Daoy (cell line): ENCODE measurements at regions not wholly inside any gene's neighbourhood (a gene's known extent, or its start where the extent isn't known, plus 50 kb on each side); places are given as distances from the start of the nearest gene placed in this dataset.

ENCODE experiments used
- DNase-seq: peaks from one replicate; pipeline ENCODE4 v3.0.0-alpha.2; 2015; ENCODE audit warnings: low read depth

DNA sequence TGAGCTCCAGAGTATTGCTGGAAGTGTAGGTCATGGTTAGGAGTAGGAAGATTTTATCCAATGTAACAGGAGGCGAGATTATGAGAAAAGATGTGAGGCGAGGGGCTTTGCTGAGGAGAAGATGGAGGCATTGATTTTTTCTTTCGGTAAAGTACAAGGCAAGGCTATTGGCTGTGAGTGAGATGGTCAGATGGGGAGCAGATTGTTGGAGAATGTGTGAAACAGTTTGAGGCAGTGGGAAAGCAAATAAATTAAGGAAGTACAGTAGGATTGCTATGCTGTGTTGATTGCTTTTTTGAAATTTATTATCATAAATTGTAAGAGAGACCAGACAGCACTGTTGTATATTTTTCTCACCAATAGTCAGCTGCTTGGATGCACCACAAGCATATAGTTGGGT is 173.3 kb downstream of the KCNE4 start:
- no peak for DNase-seq

- DNase-seq: no peak
Observed at GRCh38 chr2:223226264-223226663, 174.3 kb downstream of the KCNE4 start.

- no peak for DNase-seq
Observed at GRCh38 chr2:223227338-223227737, 175.3 kb downstream of the KCNE4 start.

GRCh38 chr2:223228871-223229270 is 176.9 kb downstream of the KCNE4 start:
- no peak for DNase-seq

- peak; percentile 7 for DNase-seq
Observed at GRCh38 chr2:223230352-223230751, 178.4 kb downstream of the KCNE4 start.

DNA sequence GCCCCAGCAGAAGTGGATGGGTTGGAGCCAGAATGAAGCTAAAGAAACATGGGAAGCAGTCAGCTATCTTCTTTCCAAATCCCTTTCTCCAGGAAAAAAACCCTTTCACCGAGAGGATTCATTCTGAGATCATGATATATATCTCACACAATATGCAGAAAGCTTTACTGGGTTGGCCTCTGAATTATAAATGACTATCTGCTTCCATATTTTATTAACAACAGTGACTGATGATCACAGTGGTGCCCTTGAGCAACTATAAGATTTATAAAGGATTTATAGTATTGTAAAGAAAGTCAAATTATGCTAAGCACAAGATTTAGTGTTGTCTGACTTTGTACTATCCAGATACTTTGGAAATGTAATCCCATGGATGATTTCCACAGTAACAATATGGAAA is 180.3 kb downstream of the KCNE4 start:
- DNase-seq: no peak

GRCh38 chr2:223232896-223233295 is 180.9 kb downstream of the KCNE4 start:
- DNase-seq: no peak

DNA sequence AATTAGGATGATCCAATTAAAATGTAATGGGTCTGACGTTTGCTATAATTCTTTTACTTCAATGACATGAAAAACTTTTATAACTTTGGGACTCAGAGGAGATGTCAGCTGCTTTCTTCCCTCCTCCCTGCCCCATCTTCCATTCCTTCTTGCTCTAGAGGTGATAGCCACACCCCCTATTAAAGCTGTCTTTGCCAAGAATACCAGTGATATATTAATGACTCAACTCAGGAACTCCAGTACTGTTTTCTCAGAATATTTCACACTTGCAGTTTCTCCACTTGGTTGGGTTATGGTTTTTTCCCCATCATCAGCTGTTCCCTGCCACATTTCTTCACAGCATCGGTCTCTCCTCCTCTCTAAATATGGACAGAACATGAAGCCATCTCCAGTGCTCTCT is 184.0 kb downstream of the KCNE4 start:
- no peak for DNase-seq

- DNase-seq: no peak
Observed at GRCh38 chr2:223238301-223238700, 186.3 kb downstream of the KCNE4 start.

DNA sequence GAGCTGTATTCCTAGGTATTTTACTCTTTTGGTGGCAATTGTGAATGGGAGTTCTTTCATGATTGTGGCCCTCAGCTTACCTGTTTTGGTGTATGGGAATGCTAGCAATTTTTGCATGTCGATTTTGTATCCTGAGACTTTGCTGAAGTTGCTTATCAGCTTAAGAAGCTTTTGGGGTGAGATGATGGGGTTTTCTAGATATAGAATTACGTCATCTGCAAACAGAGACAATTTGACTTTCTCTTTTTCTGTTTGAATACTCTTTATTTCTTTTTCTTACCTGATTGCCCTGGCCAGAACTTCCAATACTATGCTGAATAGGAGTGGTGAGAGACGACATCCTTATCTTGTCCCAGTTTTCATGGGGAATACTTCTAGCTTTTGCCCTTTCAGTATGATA is 191.2 kb downstream of the KCNE4 start:
- DNase-seq: no peak

DNA sequence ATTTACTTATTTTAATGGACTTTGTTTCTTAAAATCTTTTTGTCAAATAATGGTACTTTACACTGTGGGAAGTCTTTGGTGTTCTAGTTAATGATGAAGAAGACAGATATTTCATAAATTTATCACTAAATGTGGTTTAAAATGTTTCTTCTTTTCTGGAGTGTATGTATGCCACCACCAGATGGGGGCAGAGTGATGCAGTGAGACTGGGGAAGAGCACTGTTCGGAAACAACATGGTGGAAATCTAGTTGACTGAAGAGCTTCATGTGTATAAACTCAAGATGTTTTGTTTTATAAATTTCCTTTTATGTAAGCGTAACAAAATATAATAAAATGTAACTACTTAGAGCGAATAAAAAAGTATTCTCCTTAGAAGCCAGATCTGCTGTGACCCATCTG is 195.1 kb downstream of the KCNE4 start:
- peak; percentile 30 for DNase-seq

DNA sequence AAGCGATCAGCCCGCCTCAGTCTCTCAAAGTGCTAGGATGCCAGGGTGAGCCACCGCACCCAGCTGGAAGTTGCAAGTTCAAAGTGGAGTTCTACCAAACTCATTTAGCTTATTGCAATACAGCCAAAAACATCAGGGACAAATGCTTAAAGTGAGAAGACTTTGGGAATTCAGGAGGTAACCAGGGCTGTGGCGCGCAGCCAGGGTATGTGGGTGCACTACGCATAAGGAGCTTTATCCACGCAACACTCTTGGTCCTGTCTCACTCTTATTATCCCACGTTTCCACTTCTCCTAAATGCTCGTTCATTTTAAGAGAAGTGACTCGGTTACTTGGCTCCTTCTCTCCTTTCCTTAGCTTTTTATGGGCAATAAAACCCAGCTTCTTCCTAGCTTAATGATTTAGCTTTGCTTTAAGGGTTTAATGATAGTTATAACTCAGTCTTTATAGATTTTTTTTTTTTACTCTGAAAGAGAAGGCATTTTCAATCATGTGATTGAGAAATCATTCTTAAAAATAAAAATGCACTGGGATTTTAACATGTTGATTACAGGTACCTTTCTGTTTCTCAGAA is 199.8 kb downstream of the KCNE4 start:
- DNase-seq: no peak

DNA sequence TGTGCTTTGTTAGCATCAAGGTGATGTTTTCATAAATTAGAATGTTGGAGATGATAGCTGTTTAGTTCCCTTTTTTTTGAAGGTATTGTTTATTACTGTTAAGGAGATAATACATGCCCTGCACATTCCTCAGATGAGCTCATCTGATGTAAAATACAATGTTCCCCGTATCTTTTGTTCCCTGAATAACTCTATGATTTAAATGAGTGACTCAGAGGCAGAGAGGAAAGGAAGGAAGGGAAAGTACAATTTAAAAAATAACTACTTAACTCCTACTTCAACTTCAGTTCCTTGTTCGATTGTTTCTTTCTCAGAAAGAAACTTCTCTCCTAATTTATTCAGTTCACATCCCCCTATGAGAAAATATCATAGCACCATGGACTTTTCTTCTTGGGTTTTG is 208.7 kb downstream of the KCNE4 start:
- no peak for DNase-seq

DNA sequence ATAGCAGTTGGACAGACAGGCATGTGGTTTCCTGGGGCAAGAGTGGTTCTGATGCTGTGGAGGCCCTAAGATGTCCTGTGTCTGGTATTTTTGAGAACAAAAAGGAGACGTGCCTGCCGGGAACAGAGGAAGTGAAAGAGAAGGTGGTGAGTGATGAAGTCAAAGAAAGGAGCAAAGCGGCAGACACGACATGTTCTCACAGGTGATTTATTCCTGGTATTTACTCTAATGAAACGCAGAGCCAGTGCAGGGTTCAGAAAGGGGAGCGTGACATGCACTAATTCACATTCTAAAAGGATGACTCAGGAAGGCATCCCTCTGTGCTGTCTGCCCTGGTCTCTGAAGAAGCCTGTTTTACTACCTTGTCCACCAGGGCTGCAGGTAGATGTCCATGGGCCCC is 211.0 kb downstream of the KCNE4 start:
- DNase-seq: peak; percentile 30

- DNase-seq: peak; percentile 8
Observed at GRCh38 chr2:223264541-223265193, 212.7 kb downstream of the KCNE4 start.

DNA sequence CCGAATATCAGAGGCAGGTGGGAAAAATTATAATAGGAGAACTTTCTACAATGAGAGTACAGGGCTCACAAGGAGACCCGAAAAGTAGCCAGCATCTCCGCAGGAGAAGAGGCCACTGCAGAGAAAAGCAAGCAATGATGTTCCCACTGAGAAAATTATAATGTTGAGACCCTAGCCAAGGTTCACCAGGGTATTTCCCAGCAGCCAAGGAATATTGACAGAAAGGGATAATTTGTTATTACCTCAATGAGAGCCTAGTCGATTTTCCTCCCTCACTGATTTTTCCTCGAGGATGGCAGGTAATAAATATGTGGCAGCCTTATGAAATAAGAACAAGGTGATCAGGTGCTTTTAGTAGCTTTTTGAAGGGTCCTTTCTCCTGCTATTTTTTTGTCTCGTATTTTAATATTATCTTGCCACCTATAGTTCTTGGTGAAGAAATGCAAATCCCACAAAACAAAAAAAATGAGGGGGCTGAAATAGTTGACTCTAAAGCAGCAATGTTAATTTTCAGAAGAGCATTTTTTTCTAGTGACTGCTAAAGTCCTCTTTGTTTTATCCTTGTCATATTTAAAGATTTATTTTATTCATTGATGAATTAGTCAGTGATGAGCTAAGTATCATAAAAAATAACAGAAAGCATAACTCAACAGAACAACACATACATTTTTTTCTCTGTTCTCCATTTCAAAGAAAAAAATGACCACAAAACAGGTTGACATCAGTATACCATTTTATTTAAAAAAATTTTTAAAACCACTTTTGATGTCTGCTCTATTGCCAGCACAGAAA is 215.4 kb downstream of the KCNE4 start:
- DNase-seq: no peak

DNA sequence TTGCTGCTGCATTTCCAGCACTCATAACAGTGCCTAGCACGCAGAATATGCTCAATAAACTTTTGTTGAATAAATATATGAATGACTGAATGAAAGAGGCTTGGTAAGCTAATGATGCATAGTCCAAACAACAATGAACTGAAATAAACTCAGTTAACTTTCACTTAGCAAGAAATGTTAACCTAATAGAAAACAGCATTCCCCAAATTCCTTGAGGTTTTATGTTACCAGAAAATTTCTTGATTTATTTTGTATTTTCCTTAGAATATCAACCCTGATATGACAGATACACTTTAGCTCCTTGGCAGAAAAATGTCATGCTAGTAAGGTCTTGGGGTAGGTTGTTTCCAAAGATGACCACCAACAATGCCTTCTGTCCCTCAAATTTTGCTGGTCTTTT is 217.4 kb downstream of the KCNE4 start:
- no peak for DNase-seq

- DNase-seq: no peak
Observed at GRCh38 chr2:223270548-223270947, 218.6 kb downstream of the KCNE4 start.

DNA sequence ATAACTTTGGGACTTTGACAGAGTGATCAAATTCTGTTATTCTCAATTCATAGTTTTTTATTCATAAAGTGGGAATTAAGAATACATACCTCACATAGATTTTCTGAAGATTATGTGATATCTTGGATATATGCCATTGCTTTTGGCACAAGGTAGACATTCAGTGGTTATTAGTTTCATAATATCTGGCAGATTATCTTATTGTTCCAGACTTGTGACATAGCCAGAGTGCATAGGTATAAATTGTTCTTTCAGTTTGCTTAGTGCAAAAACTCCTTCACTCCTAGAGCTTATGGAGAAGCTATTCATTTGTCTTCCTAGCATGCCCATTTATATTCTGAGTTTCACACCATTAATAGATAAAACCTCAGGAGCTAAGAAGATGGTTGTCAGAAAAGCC is 222.0 kb downstream of the KCNE4 start:
- no peak for DNase-seq

DNA sequence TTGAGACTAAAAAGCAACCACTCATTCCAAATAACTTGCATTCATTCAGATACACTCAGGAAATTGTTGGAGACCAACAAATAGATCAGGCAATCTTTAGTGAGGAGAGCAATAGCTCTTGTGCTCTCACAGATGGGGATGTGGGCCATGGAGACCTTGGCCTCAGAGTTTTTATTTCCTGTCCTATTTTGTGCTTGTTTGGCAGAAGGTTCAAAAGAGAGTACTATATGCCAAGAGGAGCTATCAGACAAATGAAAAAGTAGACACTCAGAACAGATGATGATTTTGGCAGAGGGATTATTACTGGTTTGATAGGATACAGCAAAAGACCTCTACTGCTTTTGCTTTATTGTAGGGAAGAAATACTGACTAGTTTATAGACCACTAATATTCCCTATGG is 230.2 kb downstream of the KCNE4 start:
- no peak for DNase-seq

GRCh38 chr2:223283329-223283728 is 231.3 kb downstream of the KCNE4 start:
- DNase-seq: no peak

GRCh38 chr2:223283771-223284170 is 231.8 kb downstream of the KCNE4 start:
- DNase-seq: no peak
